GM19467 (cell line): ENCODE measurements at regions not wholly inside any gene's neighbourhood (a gene's known extent, or its start where the extent isn't known, plus 50 kb on each side); places are given as distances from the start of the nearest gene placed in this dataset.
"Not testable (repeated sequence)": the region's sequence is repeated elsewhere in the genome, so short reads cannot be mapped to it uniquely, and the experiment has no call there.

Experiments used
- ATAC-seq: cut with Tn5 transposase; IDR thresholded peaks from one replicate; pipeline ENCODE4 v1.9.1; 2021; ENCODE audit warnings: mild to moderate bottlenecking, moderate library complexity; ENCODE audit not compliant: unreplicated experiment

DNA sequence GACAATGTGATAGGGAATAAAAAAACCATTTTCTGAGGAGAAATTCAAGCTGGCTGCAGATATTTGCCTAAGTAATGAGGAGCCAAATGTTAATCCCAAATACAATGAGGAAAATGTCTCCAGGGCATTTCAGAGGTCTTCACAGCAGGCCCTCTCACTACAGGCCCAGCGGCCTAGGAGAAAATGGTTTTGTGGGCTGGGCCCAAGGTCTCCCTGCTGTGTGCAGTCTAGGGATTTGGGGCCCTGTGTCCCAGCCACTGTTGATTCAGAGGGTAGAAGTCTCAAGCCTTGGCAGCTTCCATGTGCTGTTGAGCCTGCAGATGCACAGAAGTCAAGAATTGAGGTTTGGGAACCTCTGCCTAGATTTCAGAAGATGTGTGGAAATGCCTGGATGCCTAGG lies 778.7 kb downstream of the CENPC start:
- no peak for ATAC-seq

DNA sequence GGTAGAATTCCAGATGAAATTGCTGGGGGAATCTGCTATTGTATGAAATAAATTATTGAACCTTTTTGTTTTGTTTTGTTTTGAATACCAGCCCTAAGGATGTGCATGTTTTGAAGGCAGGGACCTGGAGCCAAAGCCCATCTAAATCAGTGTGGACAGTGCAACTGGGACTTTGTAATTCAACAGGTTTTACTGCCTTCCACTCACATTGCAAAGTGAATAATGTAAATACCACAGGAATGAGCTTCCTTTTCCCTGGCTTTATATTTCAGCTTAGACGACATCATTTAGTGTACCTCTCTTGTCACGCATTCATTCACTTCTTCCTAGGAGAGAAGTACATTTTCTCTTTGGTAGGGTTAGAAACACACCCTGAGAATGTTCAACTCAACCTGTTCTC lies 795.0 kb downstream of the CENPC start:
- ATAC-seq, result no peak

DNA sequence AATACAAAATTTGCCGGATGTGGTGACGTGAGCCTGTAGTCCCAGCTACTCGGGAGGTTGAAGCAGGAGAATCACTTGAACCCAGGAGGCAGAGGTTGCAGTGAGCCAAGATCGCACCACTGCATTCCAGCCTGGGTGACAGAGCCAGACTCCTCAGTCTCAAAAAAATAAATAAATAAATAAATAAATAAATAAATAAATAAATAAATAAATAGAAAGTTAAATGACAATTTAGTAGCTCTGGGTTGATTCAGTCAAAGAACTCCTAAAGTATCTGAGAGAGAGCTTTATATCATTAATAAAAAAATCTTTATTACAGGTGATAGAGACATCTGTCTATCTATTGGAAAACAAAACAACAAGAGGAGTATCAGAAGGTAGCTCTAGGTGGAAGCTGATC lies 798.4 kb downstream of the CENPC start:
- ATAC-seq, result not testable (repeated sequence)

DNA sequence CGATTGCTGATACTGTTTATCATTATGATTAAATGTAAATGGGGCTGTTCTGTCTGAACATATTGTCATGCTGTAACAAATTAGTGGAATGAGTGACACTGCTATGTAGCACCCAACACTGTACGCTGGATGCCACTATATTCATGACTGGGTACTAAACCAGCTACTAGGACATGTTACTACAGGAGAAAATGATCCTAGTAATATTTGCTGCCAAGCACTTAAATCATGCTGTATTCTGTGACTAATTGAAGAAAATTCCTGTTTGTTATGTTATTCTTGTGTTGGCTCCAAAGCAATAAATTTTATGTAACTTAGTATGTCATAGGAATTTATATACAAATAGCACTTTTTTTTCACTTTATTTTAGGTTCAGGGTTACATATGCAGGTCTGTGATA lies 804.2 kb downstream of the CENPC start:
- no peak for ATAC-seq

DNA sequence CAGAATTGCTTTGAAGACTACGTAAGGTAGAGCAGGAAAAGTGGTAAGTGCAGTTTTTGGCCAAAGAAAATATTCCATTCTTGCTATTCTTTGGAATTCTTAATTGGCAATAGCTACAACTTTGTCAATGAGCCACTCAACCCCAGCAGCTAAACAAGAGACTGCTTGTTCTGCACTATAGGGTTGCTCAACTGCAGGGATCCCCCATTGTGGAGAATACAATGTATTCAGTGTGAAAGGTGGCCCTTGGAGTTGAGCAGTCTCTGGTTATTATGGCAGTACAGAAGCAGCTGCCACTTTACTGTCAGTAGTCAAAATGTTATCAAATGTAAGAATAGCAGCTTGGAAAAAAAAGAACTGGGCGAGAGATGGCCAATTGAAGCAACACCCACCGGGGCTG lies 808.7 kb downstream of the CENPC start:
- no peak for ATAC-seq

DNA sequence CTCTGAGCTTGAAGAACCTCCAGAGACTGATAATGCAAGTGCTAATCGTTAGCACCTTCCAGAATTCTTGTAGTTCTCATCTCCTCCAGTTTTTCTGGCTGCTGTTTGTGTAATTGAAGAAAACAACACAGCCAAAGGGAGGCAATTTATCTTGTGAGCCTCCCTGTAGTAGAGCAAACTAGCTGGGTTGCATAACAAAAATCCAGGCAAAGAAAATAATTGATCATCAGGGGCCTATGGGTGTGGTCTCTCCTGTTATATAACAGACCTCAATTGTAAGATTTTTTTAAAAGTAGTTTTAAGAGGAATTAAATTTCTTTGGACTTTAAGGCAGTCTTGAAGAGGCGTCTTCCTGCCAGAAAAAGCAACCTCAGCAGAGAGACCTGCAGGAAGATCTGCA lies 817.0 kb downstream of the CENPC start:
- ATAC-seq, result no peak

DNA sequence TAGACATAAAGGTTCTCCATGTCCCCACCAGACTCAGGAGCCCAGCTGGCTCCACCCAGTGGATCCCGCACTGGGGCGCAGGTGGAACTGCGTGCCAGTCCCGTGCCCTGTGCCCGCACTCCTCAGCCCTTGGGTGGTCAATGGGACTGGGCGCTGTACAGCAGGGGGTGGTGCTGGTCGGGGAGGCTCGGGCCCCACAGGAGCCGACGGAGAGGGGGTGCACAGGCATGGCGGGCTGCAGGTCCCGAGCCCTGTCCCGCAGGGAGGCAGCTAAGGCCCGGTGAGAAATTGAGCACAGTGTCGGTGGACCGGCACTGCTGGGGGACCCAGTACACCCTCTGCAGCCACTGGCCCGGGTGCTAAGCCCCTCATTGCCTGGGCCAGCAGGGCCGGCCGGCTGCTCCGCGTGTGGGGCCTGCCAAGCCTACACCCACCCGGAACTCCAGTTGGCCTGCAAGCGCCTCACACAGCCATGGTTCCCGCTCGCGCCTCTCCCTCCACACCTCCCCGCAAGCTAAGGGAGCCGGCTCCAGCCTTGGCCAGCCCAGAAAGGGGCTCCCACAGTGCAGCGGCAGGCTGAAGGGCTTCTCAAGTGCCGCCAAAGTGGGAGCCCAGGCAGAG lies 832.9 kb downstream of the CENPC start:
- not testable (repeated sequence) for ATAC-seq

DNA sequence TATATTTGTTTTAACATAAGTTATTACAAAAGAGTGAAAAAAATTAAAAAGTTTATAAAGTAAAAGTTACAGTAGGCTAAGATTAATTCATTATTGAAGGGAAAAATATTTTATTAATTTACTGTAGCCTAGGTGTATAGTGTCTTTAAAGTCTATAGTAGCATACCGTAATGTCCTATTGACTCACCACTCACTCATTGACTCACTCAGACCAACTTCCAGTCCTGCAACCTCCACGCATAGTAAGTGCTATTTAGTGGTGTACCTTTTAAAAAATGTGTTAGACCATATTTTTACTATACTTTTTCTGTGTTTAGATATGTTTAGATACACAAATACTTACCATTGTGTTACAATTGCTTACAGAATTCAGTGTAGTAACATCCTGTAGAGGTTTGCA lies 841.1 kb downstream of the CENPC start:
- ATAC-seq, result no peak

DNA sequence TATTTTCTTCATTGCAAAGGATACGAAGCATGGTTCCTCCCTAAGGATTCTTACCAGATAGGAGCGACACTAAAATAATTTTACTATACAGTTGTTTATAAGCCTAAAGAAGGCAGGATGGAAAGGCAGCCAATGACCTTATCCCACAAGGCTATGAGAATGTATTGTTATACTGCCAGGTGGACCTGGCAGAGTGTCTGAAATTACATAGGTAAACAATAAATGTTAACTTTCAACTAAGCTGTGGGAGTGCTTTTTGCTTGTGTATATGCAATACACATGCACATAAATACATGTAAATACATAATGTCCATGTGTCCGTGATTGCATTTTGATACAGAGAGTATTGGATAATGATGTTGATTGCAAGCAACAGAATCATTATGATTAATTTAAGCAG lies 850.6 kb downstream of the CENPC start:
- ATAC-seq, result no peak

DNA sequence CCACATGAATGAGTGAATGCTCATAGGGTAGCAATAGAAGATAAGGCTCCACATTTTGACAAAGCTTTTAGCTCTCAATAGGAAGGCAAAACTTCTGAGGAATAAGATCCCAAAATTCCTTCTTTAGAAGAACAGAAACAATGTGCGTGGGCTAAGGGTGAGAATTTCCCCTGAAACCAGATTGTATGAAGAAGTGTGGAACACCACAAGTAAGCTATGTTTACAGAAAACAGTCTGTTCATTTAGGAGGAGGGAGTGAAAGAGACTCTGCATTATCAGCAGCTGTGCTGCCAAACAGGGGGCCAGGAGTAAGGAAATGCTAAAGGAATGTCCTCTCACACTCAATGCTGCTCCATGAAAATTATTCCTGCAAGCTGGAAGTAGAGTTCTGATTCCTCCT lies 851.6 kb downstream of the CENPC start:
- ATAC-seq, result no peak

DNA sequence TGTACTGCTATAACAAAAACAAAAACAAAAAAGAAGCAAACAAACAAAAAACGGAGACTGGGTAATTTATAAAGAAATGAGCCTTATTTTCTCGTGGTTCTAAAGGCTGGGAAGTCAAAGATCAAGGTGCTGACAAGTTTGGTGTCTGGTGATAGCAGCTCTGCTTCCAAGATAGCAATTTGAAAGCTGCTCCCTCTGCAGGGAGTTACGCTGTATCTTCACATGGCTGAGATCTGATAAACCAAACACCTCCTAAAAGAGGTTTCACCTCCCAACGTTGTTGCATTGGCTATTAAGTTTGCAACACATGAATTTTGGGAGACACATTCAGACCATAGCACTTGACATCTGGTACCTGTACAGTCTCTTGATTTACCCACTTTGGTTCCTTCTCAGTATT lies 854.2 kb downstream of the CENPC start:
- no peak for ATAC-seq

DNA sequence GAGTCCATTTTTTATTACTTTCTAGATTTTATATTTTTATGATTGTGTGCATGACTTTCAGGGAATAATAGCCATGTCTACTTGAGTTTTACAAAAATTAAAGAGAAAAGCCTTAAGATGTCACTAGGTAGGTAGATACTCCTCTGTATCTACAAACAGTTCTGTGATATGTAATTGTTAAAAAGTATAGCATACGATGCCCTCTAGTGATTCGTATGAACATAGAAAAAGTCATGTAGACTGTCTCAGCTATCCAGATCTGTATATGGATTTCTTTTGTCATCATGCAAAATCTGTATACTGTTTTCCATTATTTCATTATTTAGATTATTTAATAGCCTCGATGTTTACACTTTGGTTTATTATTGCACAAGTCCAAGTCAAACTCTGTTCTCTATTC lies 856.6 kb downstream of the CENPC start:
- ATAC-seq, result no peak

DNA sequence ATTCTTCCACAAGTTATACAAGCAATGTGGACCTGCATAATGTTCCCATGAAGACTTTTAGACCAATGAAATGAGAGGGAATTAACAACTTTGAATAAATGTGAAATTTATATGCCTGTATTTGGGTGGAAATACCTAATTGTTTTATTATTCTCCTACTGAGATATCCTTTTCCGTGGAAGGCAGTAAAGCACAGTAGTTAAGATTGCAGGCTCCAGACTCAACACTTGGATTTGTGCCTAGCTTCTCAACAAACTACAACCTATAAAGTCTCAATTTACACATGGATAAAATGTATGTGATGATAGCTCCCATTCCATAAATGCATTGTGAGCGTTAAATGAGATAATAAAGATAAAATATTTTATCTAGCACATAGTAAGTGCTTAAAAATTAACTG lies 857.8 kb downstream of the CENPC start:
- ATAC-seq, result no peak

DNA sequence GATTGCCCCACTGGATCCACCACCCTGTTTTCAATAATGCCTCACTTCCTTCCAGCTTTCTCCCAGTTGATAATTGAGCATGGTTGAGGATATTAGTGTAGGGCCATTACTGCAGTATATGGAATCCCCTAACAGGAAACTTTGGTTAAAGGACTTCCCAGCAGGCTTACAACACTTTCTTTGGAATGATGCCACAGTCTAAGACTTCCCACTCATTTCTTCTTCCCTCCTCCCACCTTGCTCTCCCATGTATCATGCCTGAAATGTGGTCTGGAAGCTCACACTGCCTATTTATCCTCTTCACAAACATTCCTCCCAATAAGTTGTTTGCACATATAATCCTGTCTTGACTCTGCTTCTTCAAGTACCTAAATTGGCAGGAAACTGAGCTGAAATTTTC lies 863.3 kb downstream of the CENPC start:
- no peak for ATAC-seq

DNA sequence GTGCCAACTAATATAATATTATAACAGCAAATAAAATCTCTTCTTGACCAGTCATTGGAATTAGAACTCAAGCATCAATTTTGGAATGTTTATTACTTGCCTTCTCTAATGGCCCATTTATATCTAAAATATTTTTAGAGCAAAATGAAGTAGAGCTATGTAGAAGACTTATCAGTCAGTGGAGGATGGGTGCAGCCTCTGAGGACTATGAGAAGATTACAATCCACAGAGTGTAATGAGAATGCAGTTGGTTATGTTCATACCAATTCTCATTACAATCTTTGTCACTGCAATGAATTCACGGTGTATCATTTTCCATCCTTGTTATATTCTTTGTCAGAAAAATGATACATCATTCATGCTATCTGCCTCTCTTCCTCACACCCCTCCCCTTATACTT lies 878.1 kb downstream of the CENPC start:
- no peak for ATAC-seq

DNA sequence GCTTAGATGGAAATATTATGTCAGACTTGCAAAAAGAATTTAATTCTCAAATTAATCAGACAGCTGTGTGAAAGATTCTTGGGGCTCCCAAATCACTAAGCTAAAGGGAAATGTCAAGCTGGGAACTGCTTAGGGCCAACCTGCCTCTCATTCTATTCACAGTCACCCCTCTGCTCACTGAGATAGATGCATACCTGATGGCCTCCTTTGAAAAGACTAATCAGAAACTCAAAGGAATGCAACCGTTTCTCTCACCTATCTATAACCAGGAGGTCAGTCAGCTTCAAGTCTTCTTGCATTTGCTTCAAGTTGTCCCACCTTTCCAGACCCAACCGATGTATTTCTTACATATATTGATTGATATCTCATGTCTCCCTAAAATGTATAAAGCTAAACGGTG lies 882.7 kb downstream of the CENPC start:
- no peak for ATAC-seq

DNA sequence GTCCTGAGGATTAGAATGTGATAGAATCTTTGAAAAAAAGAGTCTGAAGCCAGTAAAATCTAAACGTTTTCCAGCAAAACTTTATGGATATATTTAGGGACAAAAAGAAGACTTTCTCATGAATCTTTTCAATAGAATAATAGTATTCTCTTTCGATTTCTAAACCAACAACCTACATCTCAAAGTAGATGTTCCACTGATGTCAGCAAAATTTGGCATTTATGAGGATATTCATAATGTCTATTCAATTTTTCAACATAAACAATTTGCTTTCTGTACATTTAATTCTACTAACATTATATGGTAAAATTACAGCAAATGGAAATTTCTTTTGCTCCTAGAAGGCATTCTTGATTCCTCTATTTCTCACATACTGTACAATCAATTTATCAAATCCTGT lies 886.5 kb downstream of the CENPC start:
- ATAC-seq, result no peak

DNA sequence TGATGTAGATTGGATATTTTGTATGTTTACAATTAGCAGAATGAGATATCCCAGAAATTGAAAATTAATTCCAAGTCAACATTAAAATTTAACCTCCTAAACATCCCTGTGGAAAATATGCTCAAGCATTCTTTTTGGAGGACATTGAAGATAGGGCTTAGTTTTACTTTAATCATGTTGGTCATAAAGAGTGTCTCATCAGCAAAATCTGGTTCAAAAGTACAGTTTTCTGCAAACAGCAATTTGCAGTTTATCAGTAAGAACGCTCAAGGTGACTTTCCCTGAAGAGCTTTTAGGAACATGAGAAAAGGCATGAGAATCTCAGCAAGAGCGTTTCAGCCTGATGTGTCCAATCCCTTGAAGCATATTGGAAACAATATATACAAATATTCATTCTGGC lies 889.8 kb downstream of the CENPC start:
- ATAC-seq, result no peak

DNA sequence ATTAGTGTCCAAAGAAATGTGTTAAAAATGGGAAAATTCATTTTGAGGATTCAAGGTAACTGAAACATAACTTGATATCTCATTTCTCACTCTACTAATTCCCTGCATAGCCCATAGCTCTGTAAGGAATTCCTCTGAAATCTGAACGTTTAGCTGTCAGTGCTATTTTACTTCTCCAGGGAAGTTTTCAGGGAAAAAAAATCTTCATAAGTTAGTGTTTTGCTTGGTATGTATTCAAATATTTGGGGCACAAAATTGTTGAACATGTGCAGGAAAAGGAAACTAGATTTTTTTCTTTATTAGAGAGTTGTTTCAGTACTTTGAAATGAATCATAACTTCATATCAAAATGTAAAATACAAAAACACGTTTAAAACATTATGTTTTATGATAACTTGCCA lies 891.4 kb downstream of the CENPC start:
- no peak for ATAC-seq

DNA sequence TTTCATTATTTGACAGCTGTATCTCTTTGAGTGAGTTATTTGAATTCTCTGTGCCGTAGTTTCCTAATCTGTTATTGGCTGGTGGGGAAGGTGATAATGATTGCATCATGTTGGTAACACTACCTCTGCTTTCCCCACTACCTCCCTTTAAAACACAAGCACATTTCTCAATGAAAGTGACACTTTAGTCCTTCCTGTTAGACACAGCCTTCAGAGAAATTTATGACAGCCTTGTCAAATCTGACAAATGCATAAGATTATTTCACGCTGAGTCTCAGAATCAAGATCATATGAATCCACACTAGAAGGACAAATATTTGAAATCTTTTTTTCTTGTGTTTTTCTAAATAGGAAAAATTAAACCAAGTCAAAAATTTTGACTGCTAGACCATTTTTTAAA lies 896.1 kb downstream of the CENPC start:
- ATAC-seq, result no peak

DNA sequence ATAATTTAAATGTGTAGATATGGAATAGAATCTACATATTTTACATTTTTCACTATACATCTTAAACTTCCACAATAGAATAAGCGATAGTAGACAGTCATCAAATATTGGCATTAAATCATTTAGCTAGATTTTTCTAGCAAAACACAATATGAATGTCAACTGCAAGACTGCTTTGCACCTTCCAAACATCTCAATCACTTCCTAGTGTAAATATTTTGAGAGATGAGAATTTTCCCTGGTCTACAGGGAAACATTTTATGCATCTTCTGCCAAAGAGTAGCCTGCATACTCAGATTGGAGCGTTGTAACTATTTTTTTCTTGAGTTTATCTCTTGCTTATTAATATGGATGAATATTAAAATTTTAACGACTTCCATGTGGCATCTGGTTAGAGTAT lies 897.4 kb downstream of the CENPC start:
- ATAC-seq, result no peak

DNA sequence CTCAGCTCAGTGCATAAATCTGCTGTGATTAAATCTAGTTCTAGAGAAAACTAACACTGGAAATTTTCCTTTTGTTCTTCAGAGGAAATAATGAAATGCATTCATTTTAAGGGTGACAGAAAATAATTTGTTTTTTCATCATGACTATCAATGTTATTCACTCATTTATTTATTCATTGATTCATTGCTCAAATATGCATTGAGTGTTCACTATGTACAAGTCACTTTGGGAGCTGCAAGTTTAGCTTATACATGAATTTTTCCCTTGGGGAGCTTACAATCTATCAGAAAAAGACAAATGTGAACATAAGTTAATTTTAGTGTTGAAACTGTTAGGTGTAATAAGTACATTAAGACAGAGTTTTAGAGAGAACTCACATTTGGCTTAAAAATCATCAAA lies 897.8 kb downstream of the CENPC start:
- no peak for ATAC-seq

DNA sequence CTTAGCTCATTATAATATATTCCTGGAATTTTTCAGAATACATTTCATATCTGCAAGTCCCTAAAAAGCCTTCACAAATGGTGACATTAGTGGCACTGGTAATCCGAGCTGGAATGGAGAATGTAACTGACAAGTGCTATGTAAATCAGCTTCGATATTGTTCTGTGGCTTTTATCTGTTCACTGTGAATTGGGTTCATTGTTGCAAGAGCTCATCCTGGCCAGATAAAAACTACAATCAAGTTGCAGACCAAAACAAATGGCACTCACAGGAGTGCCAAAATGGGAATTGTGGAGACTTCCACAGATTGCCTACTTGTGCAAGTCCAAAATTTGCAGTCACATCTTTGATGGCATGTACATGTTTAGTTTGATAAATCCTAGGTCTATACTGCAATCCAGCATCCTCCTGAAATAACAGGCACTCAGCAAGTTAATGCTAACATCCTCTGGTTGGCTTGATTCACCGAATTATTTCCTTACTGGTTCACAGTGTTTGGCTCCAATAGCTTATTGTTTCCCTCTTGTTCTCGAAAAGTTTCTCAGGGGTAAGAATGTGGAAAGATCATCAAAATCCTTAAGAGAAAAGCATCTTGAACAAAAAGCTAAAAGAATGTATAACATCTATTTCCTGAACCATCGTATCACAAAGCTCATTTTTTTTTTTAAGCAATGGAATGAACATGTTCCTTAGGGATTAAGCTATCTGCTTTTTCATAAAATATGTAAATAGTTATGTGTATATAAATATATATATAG lies 904.9 kb downstream of the CENPC start:
- ATAC-seq, result no peak
